ENCODE measurements at regions not wholly inside any gene's neighbourhood (a gene's known extent, or its start where the extent isn't known, plus 50 kb on each side); places are given as distances from the start of the nearest gene placed in this dataset.

DNA sequence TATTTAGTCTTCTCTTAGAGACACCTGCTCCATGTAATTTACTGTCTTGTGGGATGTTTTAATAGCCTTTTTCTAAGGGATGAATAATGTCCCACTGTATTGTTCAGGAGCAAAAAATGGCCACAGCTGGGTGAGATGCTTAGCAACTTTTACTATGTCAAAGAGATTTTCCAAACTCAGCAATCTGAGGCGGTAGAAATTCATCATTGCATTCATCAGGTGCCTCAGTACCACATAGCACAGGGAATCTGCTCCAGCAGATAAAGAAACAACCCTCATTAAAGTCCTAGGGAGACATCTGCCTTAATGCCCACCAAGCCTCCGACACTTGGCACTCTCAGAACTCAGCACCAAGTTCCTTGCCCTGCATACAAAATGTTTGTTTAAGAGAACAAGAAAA, 266.9 kb downstream of the SIPA1L2 start:
- no peak for TF ChIP-seq POLR2AphosphoS5 (IDR thresholded peaks at IDR 0.05; ENCODE audit: low read depth, low read length)
- TF ChIP-seq RFX5 (IDR thresholded peaks at IDR 0.05; ENCODE audit: low read length) = no peak
- TF ChIP-seq, protein P1, sequence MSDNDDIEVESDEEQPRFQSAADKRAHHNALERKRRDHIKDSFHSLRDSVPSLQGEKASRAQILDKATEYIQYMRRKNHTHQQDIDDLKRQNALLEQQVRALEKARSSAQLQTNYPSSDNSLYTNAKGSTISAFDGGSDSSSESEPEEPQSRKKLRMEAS (IDR thresholded peaks at IDR 0.05; ENCODE audit: low read depth) = no peak
- TF ChIP-seq, protein P2, sequence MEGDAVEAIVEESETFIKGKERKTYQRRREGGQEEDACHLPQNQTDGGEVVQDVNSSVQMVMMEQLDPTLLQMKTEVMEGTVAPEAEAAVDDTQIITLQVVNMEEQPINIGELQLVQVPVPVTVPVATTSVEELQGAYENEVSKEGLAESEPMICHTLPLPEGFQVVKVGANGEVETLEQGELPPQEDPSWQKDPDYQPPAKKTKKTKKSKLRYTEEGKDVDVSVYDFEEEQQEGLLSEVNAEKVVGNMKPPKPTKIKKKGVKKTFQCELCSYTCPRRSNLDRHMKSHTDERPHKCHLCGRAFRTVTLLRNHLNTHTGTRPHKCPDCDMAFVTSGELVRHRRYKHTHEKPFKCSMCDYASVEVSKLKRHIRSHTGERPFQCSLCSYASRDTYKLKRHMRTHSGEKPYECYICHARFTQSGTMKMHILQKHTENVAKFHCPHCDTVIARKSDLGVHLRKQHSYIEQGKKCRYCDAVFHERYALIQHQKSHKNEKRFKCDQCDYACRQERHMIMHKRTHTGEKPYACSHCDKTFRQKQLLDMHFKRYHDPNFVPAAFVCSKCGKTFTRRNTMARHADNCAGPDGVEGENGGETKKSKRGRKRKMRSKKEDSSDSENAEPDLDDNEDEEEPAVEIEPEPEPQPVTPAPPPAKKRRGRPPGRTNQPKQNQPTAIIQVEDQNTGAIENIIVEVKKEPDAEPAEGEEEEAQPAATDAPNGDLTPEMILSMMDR (IDR thresholded peaks at IDR 0.05) = no peak
- TF ChIP-seq, protein P3, sequence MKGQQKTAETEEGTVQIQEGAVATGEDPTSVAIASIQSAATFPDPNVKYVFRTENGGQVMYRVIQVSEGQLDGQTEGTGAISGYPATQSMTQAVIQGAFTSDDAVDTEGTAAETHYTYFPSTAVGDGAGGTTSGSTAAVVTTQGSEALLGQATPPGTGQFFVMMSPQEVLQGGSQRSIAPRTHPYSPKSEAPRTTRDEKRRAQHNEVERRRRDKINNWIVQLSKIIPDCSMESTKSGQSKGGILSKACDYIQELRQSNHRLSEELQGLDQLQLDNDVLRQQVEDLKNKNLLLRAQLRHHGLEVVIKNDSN (IDR thresholded peaks at IDR 0.05; ENCODE audit: borderline replicate concordance, low read depth) = no peak

Measured in SK-N-SH (cell line).